GM18519 (cell line): ENCODE measurements at regions not wholly inside any gene's neighbourhood (a gene's known extent, or its start where the extent isn't known, plus 50 kb on each side); places are given as distances from the start of the nearest gene placed in this dataset.
A peak's percentile ranks its signal among the peaks of the same experiment; 100 is the strongest.

Experiments
- ATAC-seq: cut with Tn5 transposase; IDR thresholded peaks from one replicate; pipeline ENCODE4 v1.9.1; 2021; ENCODE audit warnings: mild to moderate bottlenecking, moderate library complexity; ENCODE audit not compliant: unreplicated experiment, low FRiP score

- ATAC-seq = no peak
Measured at GRCh38 chr12:126741536-126742240, 1525.3 kb upstream of the TMEM132C start.

- no peak for ATAC-seq
Measured at GRCh38 chr12:126742241-126742641, 1524.7 kb upstream of the TMEM132C start.

GRCh38 chr12:126747530-126748149, 1519.3 kb upstream of the TMEM132C start:
- ATAC-seq = peak; percentile 56

- ATAC-seq = no peak
Measured at GRCh38 chr12:126752021-126752420, 1514.9 kb upstream of the TMEM132C start.

- ATAC-seq = no peak
Measured at GRCh38 chr12:126757326-126757725, 1509.6 kb upstream of the TMEM132C start.

GRCh38 chr12:126760092-126760491, 1506.9 kb upstream of the TMEM132C start:
- no peak for ATAC-seq

- no peak for ATAC-seq
Measured at GRCh38 chr12:126761420-126761819, 1505.5 kb upstream of the TMEM132C start.

GRCh38 chr12:126762150-126762549, 1504.8 kb upstream of the TMEM132C start:
- ATAC-seq = no peak

GRCh38 chr12:126763359-126763758, 1503.6 kb upstream of the TMEM132C start:
- no peak for ATAC-seq

- no peak for ATAC-seq
Measured at GRCh38 chr12:126767334-126767733, 1499.6 kb upstream of the TMEM132C start.

GRCh38 chr12:126768517-126768916, 1498.5 kb upstream of the TMEM132C start:
- ATAC-seq = no peak

- ATAC-seq = no peak
Measured at GRCh38 chr12:126770188-126770587, 1496.8 kb upstream of the TMEM132C start.

- ATAC-seq = peak; percentile 85
Measured at GRCh38 chr12:126772171-126772864, 1494.7 kb upstream of the TMEM132C start.

GRCh38 chr12:126773012-126773411, 1494.0 kb upstream of the TMEM132C start:
- no peak for ATAC-seq

- ATAC-seq = no peak
Measured at GRCh38 chr12:126773491-126773890, 1493.5 kb upstream of the TMEM132C start.

- ATAC-seq = no peak
Measured at GRCh38 chr12:126776026-126776655, 1490.8 kb upstream of the TMEM132C start.

- ATAC-seq = no peak
Measured at GRCh38 chr12:126780343-126780742, 1486.6 kb upstream of the TMEM132C start.

GRCh38 chr12:126781593-126781992, 1485.4 kb upstream of the TMEM132C start:
- no peak for ATAC-seq

- ATAC-seq = no peak
Measured at GRCh38 chr12:126782083-126782482, 1484.9 kb upstream of the TMEM132C start.

- ATAC-seq = no peak
Measured at GRCh38 chr12:126784328-126784921, 1482.5 kb upstream of the TMEM132C start.

- no peak for ATAC-seq
Measured at GRCh38 chr12:126789963-126790362, 1477.0 kb upstream of the TMEM132C start.
